ENCODE measurements at regions not wholly inside any gene's neighbourhood (a gene's known extent, or its start where the extent isn't known, plus 50 kb on each side); places are given as distances from the start of the nearest gene placed in this dataset.

DNA sequence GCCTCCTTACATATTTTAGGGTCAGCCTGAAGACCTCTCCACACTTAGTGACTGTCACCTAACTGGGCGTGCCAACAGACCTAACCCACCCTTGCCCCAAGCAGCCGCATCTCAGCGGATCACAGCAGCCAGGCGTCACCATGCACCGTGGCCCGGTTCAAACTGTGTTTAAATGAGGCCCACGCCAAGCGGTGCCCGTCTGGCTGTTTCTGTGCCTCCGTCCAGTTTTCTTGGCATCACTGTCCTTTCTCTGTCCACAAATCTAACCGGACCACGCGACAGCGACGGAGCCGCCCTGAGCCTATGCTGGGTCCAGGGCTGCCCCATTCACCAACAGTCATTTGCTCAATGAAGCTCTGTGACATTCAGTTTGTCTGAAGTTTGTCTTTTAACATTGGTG lies 393.3 kb downstream of the THBS2 start:
- no peak overlapping the region for H3K27ac Mint-ChIP-seq (ENCODE audit: unreplicated experiment)
- no peak overlapping the region for H3K4me2 ChIP-seq (ENCODE audit: low read length)
- no peaks in the 10 kb centered on the region for H4K20me1 ChIP-seq (ENCODE audit: insufficient read depth, low read length)
- H3K27me3 Mint-ChIP-seq (ENCODE audit: low read depth, unreplicated experiment): peaks cover 29% of the 10 kb centered on the region
- H3K36me3 ChIP-seq (ENCODE audit: insufficient read depth, low read length): no peaks in the 10 kb centered on the region
- H3K4me3 Mint-ChIP-seq (ENCODE audit: unreplicated experiment): no peak overlapping the region
- H3K9me3 Mint-ChIP-seq (ENCODE audit: unreplicated experiment): no peaks in the 10 kb centered on the region
- no peaks in the 10 kb centered on the region for H3K9me3 ChIP-seq (ENCODE audit: insufficient read depth, low read depth, low read length)
- FAIRE-seq (no peak), DNase-seq (ENCODE audit: low read depth) (no peak)
- H3K27me3 ChIP-seq (ENCODE audit: insufficient read depth, low read length): no peaks in the 10 kb centered on the region
- H2AFZ ChIP-seq (ENCODE audit: low read depth, low read length): no peak overlapping the region
- H3K4me1 Mint-ChIP-seq (ENCODE audit: low read depth, unreplicated experiment): peaks cover 1% of the 10 kb centered on the region
- no peak overlapping the region for H3K27ac ChIP-seq (ENCODE audit: low read depth, low read length)
- H3K36me3 Mint-ChIP-seq (ENCODE audit: low read depth, unreplicated experiment): no peaks in the 10 kb centered on the region
- no peak overlapping the region for H3K4me3 ChIP-seq (ENCODE audit: insufficient read depth, low read depth, low read length)
- H3K4me1 ChIP-seq (ENCODE audit: insufficient read depth, low read length): no peaks in the 10 kb centered on the region
- no peak for TF ChIP-seq EZH2 (IDR thresholded peaks at IDR 0.05; ENCODE audit: insufficient read depth, low read length)
- TF ChIP-seq, protein P1, sequence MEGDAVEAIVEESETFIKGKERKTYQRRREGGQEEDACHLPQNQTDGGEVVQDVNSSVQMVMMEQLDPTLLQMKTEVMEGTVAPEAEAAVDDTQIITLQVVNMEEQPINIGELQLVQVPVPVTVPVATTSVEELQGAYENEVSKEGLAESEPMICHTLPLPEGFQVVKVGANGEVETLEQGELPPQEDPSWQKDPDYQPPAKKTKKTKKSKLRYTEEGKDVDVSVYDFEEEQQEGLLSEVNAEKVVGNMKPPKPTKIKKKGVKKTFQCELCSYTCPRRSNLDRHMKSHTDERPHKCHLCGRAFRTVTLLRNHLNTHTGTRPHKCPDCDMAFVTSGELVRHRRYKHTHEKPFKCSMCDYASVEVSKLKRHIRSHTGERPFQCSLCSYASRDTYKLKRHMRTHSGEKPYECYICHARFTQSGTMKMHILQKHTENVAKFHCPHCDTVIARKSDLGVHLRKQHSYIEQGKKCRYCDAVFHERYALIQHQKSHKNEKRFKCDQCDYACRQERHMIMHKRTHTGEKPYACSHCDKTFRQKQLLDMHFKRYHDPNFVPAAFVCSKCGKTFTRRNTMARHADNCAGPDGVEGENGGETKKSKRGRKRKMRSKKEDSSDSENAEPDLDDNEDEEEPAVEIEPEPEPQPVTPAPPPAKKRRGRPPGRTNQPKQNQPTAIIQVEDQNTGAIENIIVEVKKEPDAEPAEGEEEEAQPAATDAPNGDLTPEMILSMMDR (IDR thresholded peaks at IDR 0.05; ENCODE audit: insufficient read depth, low read depth, low read length): no peak
- H3K9ac ChIP-seq (ENCODE audit: low read length): no peak overlapping the region
- no peaks in the 10 kb centered on the region for H3K79me2 ChIP-seq (ENCODE audit: insufficient read depth, low read length)

DNA sequence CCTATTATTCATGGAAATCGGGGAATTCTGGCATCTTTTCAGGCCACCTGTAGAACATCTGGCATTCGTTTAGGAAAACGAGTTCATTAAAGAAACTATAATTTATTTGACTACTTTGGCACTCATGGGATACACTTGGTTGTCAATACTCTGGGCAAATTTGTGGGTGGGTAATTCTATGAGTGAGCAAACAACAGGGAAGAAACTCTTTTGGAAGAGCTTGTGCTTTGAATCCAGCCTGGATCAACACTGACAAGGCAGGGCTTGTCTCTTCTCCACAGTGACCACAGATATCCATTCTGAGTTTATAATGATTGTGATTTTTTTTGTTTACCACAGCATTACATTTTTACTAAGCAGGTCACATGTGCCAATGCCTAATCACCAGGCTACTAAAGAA lies 394.7 kb downstream of the THBS2 start:
- H3K9me3 ChIP-seq (ENCODE audit: insufficient read depth, low read depth, low read length): no peaks in the 10 kb centered on the region
- TF ChIP-seq, protein P1 (IDR thresholded peaks at IDR 0.05; ENCODE audit: insufficient read depth, low read depth, low read length): no peak
- no peak for TF ChIP-seq EZH2 (IDR thresholded peaks at IDR 0.05; ENCODE audit: insufficient read depth, low read length)
- no peak for FAIRE-seq
- H3K4me1 Mint-ChIP-seq (ENCODE audit: low read depth, unreplicated experiment): peaks cover 1% of the 10 kb centered on the region
- no peaks in the 10 kb centered on the region for H3K27me3 ChIP-seq (ENCODE audit: insufficient read depth, low read length)
- no peak for DNase-seq (ENCODE audit: low read depth)
- H3K79me2 ChIP-seq (ENCODE audit: insufficient read depth, low read length): no peaks in the 10 kb centered on the region
- no peaks in the 10 kb centered on the region for H3K4me1 ChIP-seq (ENCODE audit: insufficient read depth, low read length)
- H3K9ac ChIP-seq (ENCODE audit: low read length): no peak overlapping the region
- H2AFZ ChIP-seq (ENCODE audit: low read depth, low read length): no peak overlapping the region
- no peak overlapping the region for H3K4me3 Mint-ChIP-seq (ENCODE audit: unreplicated experiment)
- H3K36me3 ChIP-seq (ENCODE audit: insufficient read depth, low read length): no peaks in the 10 kb centered on the region
- no peak overlapping the region for H3K27ac Mint-ChIP-seq (ENCODE audit: unreplicated experiment)
- peaks cover 16% of the 10 kb centered on the region for H3K27me3 Mint-ChIP-seq (ENCODE audit: low read depth, unreplicated experiment)
- H3K4me3 ChIP-seq (ENCODE audit: insufficient read depth, low read depth, low read length): no peak overlapping the region
- no peak overlapping the region for H3K27ac ChIP-seq (ENCODE audit: low read depth, low read length)
- no peaks in the 10 kb centered on the region for H3K36me3 Mint-ChIP-seq (ENCODE audit: low read depth, unreplicated experiment)
- H3K9me3 Mint-ChIP-seq (ENCODE audit: unreplicated experiment): no peaks in the 10 kb centered on the region
- H4K20me1 ChIP-seq (ENCODE audit: insufficient read depth, low read length): no peaks in the 10 kb centered on the region
- H3K4me2 ChIP-seq (ENCODE audit: low read length): no peak overlapping the region

DNA sequence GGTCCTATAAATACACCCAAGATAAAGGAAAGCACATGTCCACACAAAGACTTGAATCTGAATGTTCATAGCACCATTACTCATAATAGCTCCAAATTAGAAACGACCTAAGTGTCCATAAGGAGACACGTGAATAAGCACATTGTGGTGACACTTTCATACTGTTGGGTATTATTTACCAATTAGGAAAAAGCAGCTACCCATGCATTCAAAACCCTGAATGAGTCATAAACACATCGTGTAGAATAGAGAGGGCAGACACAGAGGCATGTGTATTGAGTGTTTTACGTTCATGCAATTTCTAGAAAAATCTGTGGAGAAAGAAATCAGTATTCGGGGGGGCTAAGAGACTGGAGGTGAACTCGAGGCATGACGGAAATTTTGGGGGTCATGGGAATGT lies 396.7 kb downstream of the THBS2 start:
- no peaks in the 10 kb centered on the region for H3K9me3 Mint-ChIP-seq (ENCODE audit: unreplicated experiment)
- Histone ChIP-seq H4K20me1 (ENCODE audit: insufficient read depth, low read length) (no peaks in the 10 kb centered on the region), H3K36me3 (ENCODE audit: insufficient read depth, low read length) (no peaks in the 10 kb centered on the region), H2AFZ (ENCODE audit: low read depth, low read length) (no peak overlapping the region), H3K9me3 (ENCODE audit: insufficient read depth, low read depth, low read length) (no peaks in the 10 kb centered on the region), H3K27me3 (ENCODE audit: insufficient read depth, low read length) (no peaks in the 10 kb centered on the region), H3K4me1 (ENCODE audit: insufficient read depth, low read length) (no peaks in the 10 kb centered on the region), H3K79me2 (ENCODE audit: insufficient read depth, low read length) (no peaks in the 10 kb centered on the region), H3K9ac (ENCODE audit: low read length) (no peak overlapping the region), H3K4me3 (ENCODE audit: insufficient read depth, low read depth, low read length) (no peak overlapping the region), H3K27ac (ENCODE audit: low read depth, low read length) (no peak overlapping the region), H3K4me2 (ENCODE audit: low read length) (no peak overlapping the region)
- TF ChIP-seq EZH2 (IDR thresholded peaks at IDR 0.05; ENCODE audit: insufficient read depth, low read length): no peak
- TF ChIP-seq, protein P1 (IDR thresholded peaks at IDR 0.05; ENCODE audit: insufficient read depth, low read depth, low read length): no peak
- H3K4me1 Mint-ChIP-seq (ENCODE audit: low read depth, unreplicated experiment): peaks cover 1% of the 10 kb centered on the region
- no peak for FAIRE-seq
- H3K27me3 Mint-ChIP-seq (ENCODE audit: low read depth, unreplicated experiment): peaks cover 11% of the 10 kb centered on the region
- no peaks in the 10 kb centered on the region for H3K36me3 Mint-ChIP-seq (ENCODE audit: low read depth, unreplicated experiment)
- DNase-seq (ENCODE audit: low read depth): no peak
- H3K4me3 Mint-ChIP-seq (ENCODE audit: unreplicated experiment): no peak overlapping the region
- H3K27ac Mint-ChIP-seq (ENCODE audit: unreplicated experiment): no peak overlapping the region
